ENCODE measurements at regions not wholly inside any gene's neighbourhood (a gene's known extent, or its start where the extent isn't known, plus 50 kb on each side); places are given as distances from the start of the nearest gene placed in this dataset.

DNA sequence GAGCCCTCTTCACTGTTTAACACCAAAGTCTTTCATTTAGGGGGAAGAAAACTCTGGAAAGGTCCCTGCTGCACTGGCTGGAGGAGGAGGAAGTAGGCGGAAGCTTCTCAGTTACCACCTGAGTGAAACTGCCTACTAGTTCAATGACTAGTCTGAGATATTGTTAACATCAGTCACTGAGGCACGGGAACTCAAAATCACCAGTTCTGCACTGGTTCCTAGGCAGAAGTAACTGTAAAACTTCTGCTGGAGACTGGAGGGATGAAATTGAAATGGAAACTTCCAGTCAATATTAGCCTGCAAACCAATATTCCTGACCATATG is 178.3 kb downstream of the SNCA start:
- TF ChIP-seq TAF1 (IDR thresholded peaks at IDR 0.05; ENCODE audit: borderline replicate concordance, insufficient read depth, low read length) (no peak), FOXP2 (optimal IDR thresholded peaks at IDR 0.05; ENCODE audit: borderline replicate concordance, extremely low read depth, extremely low read length, insufficient read depth) (no peak), POLR2AphosphoS5 (IDR thresholded peaks at IDR 0.05; ENCODE audit: low read depth, low read length) (no peak), SIN3A (IDR thresholded peaks at IDR 0.05; ENCODE audit: borderline replicate concordance, insufficient read depth, low read length) (no peak)
- TF ChIP-seq, protein P1, sequence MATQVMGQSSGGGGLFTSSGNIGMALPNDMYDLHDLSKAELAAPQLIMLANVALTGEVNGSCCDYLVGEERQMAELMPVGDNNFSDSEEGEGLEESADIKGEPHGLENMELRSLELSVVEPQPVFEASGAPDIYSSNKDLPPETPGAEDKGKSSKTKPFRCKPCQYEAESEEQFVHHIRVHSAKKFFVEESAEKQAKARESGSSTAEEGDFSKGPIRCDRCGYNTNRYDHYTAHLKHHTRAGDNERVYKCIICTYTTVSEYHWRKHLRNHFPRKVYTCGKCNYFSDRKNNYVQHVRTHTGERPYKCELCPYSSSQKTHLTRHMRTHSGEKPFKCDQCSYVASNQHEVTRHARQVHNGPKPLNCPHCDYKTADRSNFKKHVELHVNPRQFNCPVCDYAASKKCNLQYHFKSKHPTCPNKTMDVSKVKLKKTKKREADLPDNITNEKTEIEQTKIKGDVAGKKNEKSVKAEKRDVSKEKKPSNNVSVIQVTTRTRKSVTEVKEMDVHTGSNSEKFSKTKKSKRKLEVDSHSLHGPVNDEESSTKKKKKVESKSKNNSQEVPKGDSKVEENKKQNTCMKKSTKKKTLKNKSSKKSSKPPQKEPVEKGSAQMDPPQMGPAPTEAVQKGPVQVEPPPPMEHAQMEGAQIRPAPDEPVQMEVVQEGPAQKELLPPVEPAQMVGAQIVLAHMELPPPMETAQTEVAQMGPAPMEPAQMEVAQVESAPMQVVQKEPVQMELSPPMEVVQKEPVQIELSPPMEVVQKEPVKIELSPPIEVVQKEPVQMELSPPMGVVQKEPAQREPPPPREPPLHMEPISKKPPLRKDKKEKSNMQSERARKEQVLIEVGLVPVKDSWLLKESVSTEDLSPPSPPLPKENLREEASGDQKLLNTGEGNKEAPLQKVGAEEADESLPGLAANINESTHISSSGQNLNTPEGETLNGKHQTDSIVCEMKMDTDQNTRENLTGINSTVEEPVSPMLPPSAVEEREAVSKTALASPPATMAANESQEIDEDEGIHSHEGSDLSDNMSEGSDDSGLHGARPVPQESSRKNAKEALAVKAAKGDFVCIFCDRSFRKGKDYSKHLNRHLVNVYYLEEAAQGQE (IDR thresholded peaks at IDR 0.05; ENCODE audit: insufficient read depth in 1 of 2, low read depth in 2 of 2, low read length in 2 of 2): no peak

DNA sequence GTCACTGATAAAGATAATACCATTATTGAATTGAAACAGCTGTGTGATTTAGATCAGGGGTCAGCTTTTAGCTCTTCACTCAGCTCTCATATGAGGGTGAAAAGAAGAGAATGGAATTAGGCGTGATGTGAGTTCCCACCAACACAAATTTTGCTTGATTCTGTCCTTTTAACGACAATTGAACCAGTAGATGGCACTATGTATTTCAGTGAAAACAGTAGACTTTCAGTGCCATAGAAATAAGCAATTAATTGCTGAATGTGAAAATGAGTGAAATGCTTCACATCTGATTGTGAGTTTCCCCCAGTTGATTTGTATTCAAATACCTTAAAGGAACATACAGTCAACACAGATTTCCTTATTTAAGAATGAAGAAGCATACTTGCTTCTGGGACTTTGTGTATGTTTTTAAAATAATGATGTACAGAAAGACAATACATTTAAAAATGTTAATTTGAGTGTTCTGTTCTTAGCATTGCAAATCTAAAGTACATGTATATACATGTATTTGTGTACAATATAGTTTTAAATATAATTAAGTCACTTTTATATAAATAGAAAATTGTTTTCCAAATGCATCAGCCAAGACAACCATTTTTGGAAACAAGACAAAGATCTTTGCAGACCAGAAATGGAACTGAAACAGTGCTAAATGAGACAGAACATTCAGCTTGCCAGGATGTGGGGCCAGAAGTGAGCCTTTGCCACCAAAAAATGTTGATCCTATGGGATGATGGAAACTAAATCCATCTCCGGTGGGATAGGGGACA is 178.8 kb downstream of the SNCA start:
- TF ChIP-seq TAF1 (IDR thresholded peaks at IDR 0.05; ENCODE audit: borderline replicate concordance, insufficient read depth, low read length) (no peak), SIN3A (IDR thresholded peaks at IDR 0.05; ENCODE audit: borderline replicate concordance, insufficient read depth, low read length) (no peak), POLR2AphosphoS5 (IDR thresholded peaks at IDR 0.05; ENCODE audit: low read depth, low read length) (no peak), FOXP2 (optimal IDR thresholded peaks at IDR 0.05; ENCODE audit: borderline replicate concordance, extremely low read depth, extremely low read length, insufficient read depth) (no peak)
- TF ChIP-seq, protein P1 (IDR thresholded peaks at IDR 0.05; ENCODE audit: insufficient read depth in 1 of 2, low read depth in 2 of 2, low read length in 2 of 2): no peak

DNA sequence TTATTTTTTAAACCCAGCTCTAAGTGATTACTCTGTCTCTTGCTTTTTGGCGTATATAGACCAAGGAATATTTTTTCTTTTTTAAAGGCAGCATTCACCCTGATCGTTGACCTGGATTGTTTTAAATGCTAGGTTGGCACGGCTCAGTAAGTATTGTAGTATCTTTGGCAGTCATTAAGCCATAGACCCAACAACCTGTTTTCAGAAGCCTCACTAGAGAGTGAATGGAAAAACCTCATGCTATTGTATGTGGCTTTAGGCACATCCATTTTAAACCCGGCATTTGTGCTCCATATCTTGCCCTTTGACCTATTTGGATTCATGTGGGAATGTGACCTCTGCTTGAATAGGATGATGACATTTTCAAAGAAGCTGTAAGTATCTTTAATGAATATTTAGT is 183.9 kb downstream of the SNCA start:
- no peak for TF ChIP-seq FOXP2 (optimal IDR thresholded peaks at IDR 0.05; ENCODE audit: borderline replicate concordance, extremely low read depth, extremely low read length, insufficient read depth)

DNA sequence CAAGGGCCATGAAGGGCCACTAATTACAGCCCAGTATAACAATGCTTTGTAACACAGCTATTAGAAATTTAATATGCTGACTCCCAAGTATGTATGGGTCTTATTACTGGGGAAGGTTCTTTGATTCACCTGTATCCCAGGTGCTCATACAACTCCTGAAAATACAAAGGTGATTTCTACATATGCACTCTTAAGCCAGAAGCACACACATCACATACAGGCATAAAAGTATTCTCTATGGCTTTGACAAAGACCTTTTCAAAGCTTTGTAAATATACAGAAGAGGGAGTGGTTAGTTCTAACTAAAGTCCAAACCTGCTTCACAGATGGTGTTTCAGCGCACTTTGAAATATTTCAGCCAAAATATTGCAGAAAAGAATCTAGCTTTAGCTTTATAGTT is 191.5 kb downstream of the SNCA start:
- no peak for TF ChIP-seq POLR2AphosphoS5 (IDR thresholded peaks at IDR 0.05; ENCODE audit: low read depth, low read length)
- no peak for TF ChIP-seq FOXP2 (optimal IDR thresholded peaks at IDR 0.05; ENCODE audit: borderline replicate concordance, extremely low read depth, extremely low read length, insufficient read depth)
- TF ChIP-seq TAF1 (IDR thresholded peaks at IDR 0.05; ENCODE audit: borderline replicate concordance, insufficient read depth, low read length): no peak
- no peak for TF ChIP-seq SIN3A (IDR thresholded peaks at IDR 0.05; ENCODE audit: borderline replicate concordance, insufficient read depth, low read length)
- TF ChIP-seq, protein P1 (IDR thresholded peaks at IDR 0.05; ENCODE audit: insufficient read depth in 1 of 2, low read depth in 2 of 2, low read length in 2 of 2): no peak

DNA sequence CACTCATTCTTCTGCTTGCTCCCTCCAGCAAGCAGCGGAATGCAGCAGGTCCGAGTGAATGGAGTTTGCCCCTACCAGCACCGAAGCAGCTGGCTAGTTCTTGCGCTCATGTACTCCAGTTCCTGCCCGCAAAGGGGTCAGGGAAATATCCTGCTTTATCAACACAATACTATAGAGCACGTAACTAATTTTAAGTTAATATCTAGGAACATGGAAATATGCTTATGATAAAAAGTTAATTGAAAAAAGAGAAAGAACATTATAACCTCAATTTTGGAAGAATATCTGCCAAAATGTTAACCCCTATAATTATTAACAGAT is 195.6 kb downstream of the SNCA start:
- TF ChIP-seq TAF1 (IDR thresholded peaks at IDR 0.05; ENCODE audit: borderline replicate concordance, insufficient read depth, low read length): no peak
- TF ChIP-seq, protein P1 (IDR thresholded peaks at IDR 0.05; ENCODE audit: insufficient read depth in 1 of 2, low read depth in 2 of 2, low read length in 2 of 2): no peak
- no peak for TF ChIP-seq FOXP2 (optimal IDR thresholded peaks at IDR 0.05; ENCODE audit: borderline replicate concordance, extremely low read depth, extremely low read length, insufficient read depth)
- no peak for TF ChIP-seq POLR2AphosphoS5 (IDR thresholded peaks at IDR 0.05; ENCODE audit: low read depth, low read length)
- no peak for TF ChIP-seq SIN3A (IDR thresholded peaks at IDR 0.05; ENCODE audit: borderline replicate concordance, insufficient read depth, low read length)
